ENCODE measurements at regions not wholly inside any gene's neighbourhood (a gene's known extent, or its start where the extent isn't known, plus 50 kb on each side); places are given as distances from the start of the nearest gene placed in this dataset.

GRCh38 chr4:59175617-59176016 is 2024.5 kb upstream of the ADGRL3 start:
- WGBS: 44% methylated on average over 1 of the region's 1 CpG
- Histone ChIP-seq H3K9ac (ENCODE audit: low read depth, low read length) (no peak overlapping the region), H3K4me1 (ENCODE audit: insufficient read depth, low read length) (no peaks in the 10 kb centered on the region), H3K27me3 (ENCODE audit: insufficient read depth, low read length) (no peaks in the 10 kb centered on the region), H3K9me3 (ENCODE audit: insufficient read depth, low read depth, low read length) (peaks cover 8% of the 10 kb centered on the region; the same call in 1 of the 2 replicates), H3K27ac (ENCODE audit: low read depth, low read length) (no peak overlapping the region), H3K4me3 (ENCODE audit: low read length) (no peak overlapping the region), H3K36me3 (ENCODE audit: insufficient read depth, low read length) (no peaks in the 10 kb centered on the region)

- H3K27me3 ChIP-seq (ENCODE audit: insufficient read depth, low read length): no peaks in the 10 kb centered on the region
- no peaks in the 10 kb centered on the region for H3K36me3 ChIP-seq (ENCODE audit: insufficient read depth, low read length)
- H3K4me1 ChIP-seq (ENCODE audit: insufficient read depth, low read length): no peaks in the 10 kb centered on the region
- no peaks in the 10 kb centered on the region for H3K9me3 ChIP-seq (ENCODE audit: insufficient read depth, low read depth, low read length)
- H3K27ac ChIP-seq (ENCODE audit: low read depth, low read length): no peak overlapping the region
- no peak overlapping the region for H3K9ac ChIP-seq (ENCODE audit: low read depth, low read length)
- H3K4me3 ChIP-seq (ENCODE audit: low read length): no peak overlapping the region
These were observed 2020.8 kb upstream of the ADGRL3 start for GRCh38 chr4:59179372-59179771.

GRCh38 chr4:59180161-59180560 is 2020.0 kb upstream of the ADGRL3 start:
- WGBS: 86% methylated on average over 11 of the region's 11 CpGs
- H3K27ac ChIP-seq (ENCODE audit: low read depth, low read length): no peak overlapping the region
- H3K27me3 ChIP-seq (ENCODE audit: insufficient read depth, low read length): no peaks in the 10 kb centered on the region
- no peaks in the 10 kb centered on the region for H3K36me3 ChIP-seq (ENCODE audit: insufficient read depth, low read length)
- no peaks in the 10 kb centered on the region for H3K4me1 ChIP-seq (ENCODE audit: insufficient read depth, low read length)
- H3K4me3 ChIP-seq (ENCODE audit: low read length): no peak overlapping the region
- H3K9me3 ChIP-seq (ENCODE audit: insufficient read depth, low read depth, low read length): no peaks in the 10 kb centered on the region
- H3K9ac ChIP-seq (ENCODE audit: low read depth, low read length): no peak overlapping the region

- Histone ChIP-seq H3K36me3 (ENCODE audit: insufficient read depth, low read length) (no peaks in the 10 kb centered on the region), H3K27ac (ENCODE audit: low read depth, low read length) (no peak overlapping the region), H3K9ac (ENCODE audit: low read depth, low read length) (no peak overlapping the region), H3K4me1 (ENCODE audit: insufficient read depth, low read length) (no peaks in the 10 kb centered on the region), H3K9me3 (ENCODE audit: insufficient read depth, low read depth, low read length) (no peaks in the 10 kb centered on the region), H3K4me3 (ENCODE audit: low read length) (no peak overlapping the region), H3K27me3 (ENCODE audit: insufficient read depth, low read length) (no peaks in the 10 kb centered on the region)
These were observed 2019.2 kb upstream of the ADGRL3 start for GRCh38 chr4:59180969-59181368.

GRCh38 chr4:59195839-59196238 is 2004.3 kb upstream of the ADGRL3 start:
- H3K4me3 ChIP-seq (ENCODE audit: low read length): no peak overlapping the region
- no peaks in the 10 kb centered on the region for H3K27me3 ChIP-seq (ENCODE audit: insufficient read depth, low read length)
- H3K9me3 ChIP-seq (ENCODE audit: insufficient read depth, low read depth, low read length): no peaks in the 10 kb centered on the region
- H3K9ac ChIP-seq (ENCODE audit: low read depth, low read length): no peak overlapping the region
- 98% methylated on average over 2 of the region's 2 CpGs for WGBS
- no peaks in the 10 kb centered on the region for H3K4me1 ChIP-seq (ENCODE audit: insufficient read depth, low read length)
- no peaks in the 10 kb centered on the region for H3K36me3 ChIP-seq (ENCODE audit: insufficient read depth, low read length)
- H3K27ac ChIP-seq (ENCODE audit: low read depth, low read length): no peak overlapping the region

GRCh38 chr4:59200992-59201391 is 1999.1 kb upstream of the ADGRL3 start:
- Histone ChIP-seq H3K4me3 (ENCODE audit: low read length) (no peak overlapping the region), H3K27me3 (ENCODE audit: insufficient read depth, low read length) (no peaks in the 10 kb centered on the region), H3K4me1 (ENCODE audit: insufficient read depth, low read length) (no peaks in the 10 kb centered on the region), H3K9ac (ENCODE audit: low read depth, low read length) (no peak overlapping the region), H3K36me3 (ENCODE audit: insufficient read depth, low read length) (no peaks in the 10 kb centered on the region), H3K9me3 (ENCODE audit: insufficient read depth, low read depth, low read length) (peaks cover 5% of the 10 kb centered on the region), H3K27ac (ENCODE audit: low read depth, low read length) (no peak overlapping the region)
- WGBS: 100% methylated on average over 2 of the region's 2 CpGs

- no peaks in the 10 kb centered on the region for H3K36me3 ChIP-seq (ENCODE audit: insufficient read depth, low read length)
- no peaks in the 10 kb centered on the region for H3K9me3 ChIP-seq (ENCODE audit: insufficient read depth, low read depth, low read length)
- H3K9ac ChIP-seq (ENCODE audit: low read depth, low read length): no peak overlapping the region
- WGBS: 91% methylated on average over 4 of the region's 5 CpGs
- no peaks in the 10 kb centered on the region for H3K27me3 ChIP-seq (ENCODE audit: insufficient read depth, low read length)
- no peaks in the 10 kb centered on the region for H3K4me1 ChIP-seq (ENCODE audit: insufficient read depth, low read length)
- no peak overlapping the region for H3K27ac ChIP-seq (ENCODE audit: low read depth, low read length)
- H3K4me3 ChIP-seq (ENCODE audit: low read length): no peak overlapping the region
These were observed 1982.1 kb upstream of the ADGRL3 start for GRCh38 chr4:59217910-59218631.

GRCh38 chr4:59222221-59222620 is 1977.9 kb upstream of the ADGRL3 start:
- Histone ChIP-seq H3K4me1 (ENCODE audit: insufficient read depth, low read length) (no peaks in the 10 kb centered on the region), H3K27me3 (ENCODE audit: insufficient read depth, low read length) (no peaks in the 10 kb centered on the region), H3K9me3 (ENCODE audit: insufficient read depth, low read depth, low read length) (no peaks in the 10 kb centered on the region), H3K27ac (ENCODE audit: low read depth, low read length) (no peak overlapping the region), H3K4me3 (ENCODE audit: low read length) (no peak overlapping the region), H3K36me3 (ENCODE audit: insufficient read depth, low read length) (no peaks in the 10 kb centered on the region), H3K9ac (ENCODE audit: low read depth, low read length) (no peak overlapping the region)
- 94% methylated on average over 3 of the region's 4 CpGs for WGBS

GRCh38 chr4:59223292-59223941 is 1976.7 kb upstream of the ADGRL3 start:
- no peak overlapping the region for H3K4me3 ChIP-seq (ENCODE audit: low read length)

GRCh38 chr4:59238212-59238611 is 1961.9 kb upstream of the ADGRL3 start:
- Histone ChIP-seq H3K4me1 (ENCODE audit: insufficient read depth, low read length) (peaks cover 10% of the 10 kb centered on the region), H3K9ac (ENCODE audit: low read depth, low read length) (no peak overlapping the region), H3K36me3 (ENCODE audit: insufficient read depth, low read length) (no peaks in the 10 kb centered on the region), H3K27me3 (ENCODE audit: insufficient read depth, low read length) (no peaks in the 10 kb centered on the region), H3K27ac (ENCODE audit: low read depth, low read length) (no peak overlapping the region), H3K4me3 (ENCODE audit: low read length) (no peak overlapping the region), H3K9me3 (ENCODE audit: insufficient read depth, low read depth, low read length) (peaks cover 5% of the 10 kb centered on the region; the same call in 1 of the 2 replicates)
- 97% methylated on average over 3 of the region's 3 CpGs for WGBS

More at GRCh38 chr4:59223292-59223941, 1976.7 kb upstream of the ADGRL3 start:
- no peaks in the 10 kb centered on the region for H3K4me1 ChIP-seq (ENCODE audit: insufficient read depth, low read length)
- no peaks in the 10 kb centered on the region for H3K27me3 ChIP-seq (ENCODE audit: insufficient read depth, low read length)
- H3K9me3 ChIP-seq (ENCODE audit: insufficient read depth, low read depth, low read length): no peaks in the 10 kb centered on the region
- no peaks in the 10 kb centered on the region for H3K36me3 ChIP-seq (ENCODE audit: insufficient read depth, low read length)
- H3K9ac ChIP-seq (ENCODE audit: low read depth, low read length): no peak overlapping the region
- no peak overlapping the region for H3K27ac ChIP-seq (ENCODE audit: low read depth, low read length)
- 84% methylated on average over 1 of the region's 2 CpGs for WGBS

GRCh38 chr4:59240011-59240410 is 1960.1 kb upstream of the ADGRL3 start:
- no peaks in the 10 kb centered on the region for H3K36me3 ChIP-seq (ENCODE audit: insufficient read depth, low read length)
- H3K9me3 ChIP-seq (ENCODE audit: insufficient read depth, low read depth, low read length): peaks cover 5% of the 10 kb centered on the region; the same call in 1 of the 2 replicates
- no peaks in the 10 kb centered on the region for H3K27me3 ChIP-seq (ENCODE audit: insufficient read depth, low read length)
- H3K9ac ChIP-seq (ENCODE audit: low read depth, low read length): no peak overlapping the region
- WGBS: 77% methylated on average over 7 of the region's 7 CpGs
- peaks cover 10% of the 10 kb centered on the region for H3K4me1 ChIP-seq (ENCODE audit: insufficient read depth, low read length)
- no peak overlapping the region for H3K27ac ChIP-seq (ENCODE audit: low read depth, low read length)
- H3K4me3 ChIP-seq (ENCODE audit: low read length): no peak overlapping the region

All from HUES64 (cell line).